ENCODE measurements at regions not wholly inside any gene's neighbourhood (a gene's known extent, or its start where the extent isn't known, plus 50 kb on each side); places are given as distances from the start of the nearest gene placed in this dataset.
"Not testable (repeated sequence)": the region's sequence is repeated elsewhere in the genome, so short reads cannot be mapped to it uniquely, and the experiment has no call there.

DNA sequence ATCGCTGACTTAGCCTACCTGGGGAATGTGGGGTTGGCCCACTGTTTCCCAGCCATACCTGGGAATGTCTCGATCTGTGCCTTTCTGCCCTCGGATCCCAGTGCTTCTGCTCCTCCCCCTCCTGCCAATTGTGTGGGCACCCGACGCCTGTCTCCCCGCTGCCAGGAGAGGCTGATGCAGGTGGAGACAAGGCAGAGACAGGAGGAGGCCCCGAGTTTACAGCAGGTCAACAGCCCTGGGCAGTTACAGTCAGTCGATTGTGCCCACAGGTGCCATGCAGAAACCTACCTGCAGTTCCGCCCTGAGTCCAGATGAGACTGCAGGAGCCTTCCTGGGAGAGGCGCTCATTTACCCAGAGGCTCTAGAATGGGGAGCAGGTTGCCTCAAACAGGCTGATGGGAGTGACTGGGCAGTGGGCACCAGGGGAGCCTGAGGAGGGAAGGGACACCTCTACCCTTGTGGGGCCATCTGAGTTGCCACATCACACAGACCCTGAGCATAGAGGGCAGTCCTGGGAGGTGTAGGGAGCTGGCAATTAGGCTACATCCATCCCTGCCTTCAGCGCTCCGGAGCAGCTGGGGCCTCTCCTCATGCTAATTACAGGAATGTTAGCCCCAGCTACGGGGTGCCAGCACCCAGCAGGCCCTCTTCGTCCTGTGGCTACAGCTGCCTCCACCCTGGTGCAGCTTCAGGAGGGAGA is 300.1 kb downstream of the NDUFA10 start:
- Mint-ChIP-seq H3K4me1 (no peaks in the 10 kb centered on the region), H3K9me3 (no peaks in the 10 kb centered on the region), H3K36me3 (ENCODE audit: insufficient read depth) (peaks cover 7% of the 10 kb centered on the region)

DNA sequence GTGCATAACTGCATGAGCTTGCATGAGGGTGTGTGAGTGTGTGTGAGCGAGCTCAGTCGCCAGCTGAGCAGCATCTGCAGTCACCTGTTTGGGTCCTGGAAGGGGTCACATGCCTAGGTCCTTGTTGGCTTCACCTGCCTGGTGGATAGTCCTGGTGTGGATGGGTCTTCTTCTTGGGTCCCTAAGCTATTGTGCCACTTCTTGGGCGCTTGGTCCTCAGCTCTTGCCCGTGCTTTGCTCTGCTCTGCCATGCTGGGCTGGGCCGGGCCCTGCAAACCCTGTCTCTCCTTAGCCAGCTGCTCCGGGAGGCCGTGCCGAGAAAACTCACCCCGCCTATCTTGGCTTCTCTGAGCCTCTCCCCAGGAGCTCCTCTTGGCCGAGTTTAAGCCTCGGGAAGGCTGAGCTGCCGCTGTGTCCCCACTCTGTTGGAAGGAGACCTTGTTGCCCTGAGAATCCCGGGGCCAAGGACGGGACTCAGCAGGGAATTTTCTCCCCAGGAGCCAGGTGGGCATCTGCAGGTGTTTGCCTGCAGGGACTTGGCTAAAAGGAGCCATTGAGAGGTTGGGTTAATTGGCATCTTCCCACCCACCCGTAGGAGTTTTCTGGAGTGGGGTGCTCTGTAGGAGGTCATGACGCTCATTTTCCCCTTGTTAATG is 300.8 kb downstream of the NDUFA10 start:
- Mint-ChIP-seq H3K36me3 (ENCODE audit: insufficient read depth) (peaks cover 7% of the 10 kb centered on the region), H3K4me1 (no peaks in the 10 kb centered on the region), H3K9me3 (no peaks in the 10 kb centered on the region), H3K4me3 (no peak overlapping the region), H3K27me3 (no peaks in the 10 kb centered on the region), H3K27ac (ENCODE audit: low read depth) (no peak overlapping the region)
- DNase-seq (ENCODE audit: low spot score in 2 of 2) = no peak
- no peak for ATAC-seq (replicated peaks; ENCODE audit: extremely low read depth, poor library complexity, severe bottlenecking)

More for the DNA sequence above, 300.1 kb downstream of the NDUFA10 start:
- no peak overlapping the region for H3K27ac Mint-ChIP-seq (ENCODE audit: low read depth)
- DNase-seq (ENCODE audit: low spot score in 2 of 2) (no peak), ATAC-seq (replicated peaks; ENCODE audit: extremely low read depth, poor library complexity, severe bottlenecking) (no peak)
- H3K27me3 Mint-ChIP-seq = no peaks in the 10 kb centered on the region
- no peak overlapping the region for H3K4me3 Mint-ChIP-seq

DNA sequence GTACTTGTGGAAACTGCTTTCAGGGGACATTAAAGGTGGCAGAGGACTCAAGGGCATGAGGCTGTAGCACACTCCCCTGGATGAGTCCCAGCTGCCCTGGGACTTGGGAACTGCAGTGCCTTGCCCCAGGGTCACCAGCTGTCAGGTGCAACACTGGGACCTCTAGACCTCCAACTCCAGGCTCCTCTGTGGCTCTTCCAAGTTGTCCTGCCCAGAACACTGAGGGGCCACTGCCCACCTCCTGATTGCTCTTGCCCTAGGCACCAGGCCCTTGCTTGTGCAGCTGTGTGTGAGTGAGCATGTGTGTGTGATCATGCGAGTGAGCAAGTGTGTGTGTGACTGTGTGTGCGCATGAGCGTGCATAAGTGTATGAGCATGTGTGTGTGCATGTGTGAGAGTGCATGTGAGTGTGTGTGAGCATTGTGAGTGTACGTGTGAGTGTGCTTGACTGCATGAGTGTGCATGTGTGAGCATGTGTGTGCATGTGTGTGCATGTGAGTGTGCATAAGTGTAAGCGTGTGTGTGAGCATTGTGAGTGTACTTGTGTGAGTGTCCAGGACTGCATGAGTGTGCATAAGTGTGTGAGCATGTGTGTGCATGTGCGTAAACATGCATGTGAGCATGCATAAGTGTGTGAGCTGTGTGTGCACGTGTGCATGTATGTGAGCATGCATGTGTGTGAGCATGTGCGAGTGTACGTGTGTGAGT is 301.5 kb downstream of the NDUFA10 start:
- no peaks in the 10 kb centered on the region for H3K9me3 Mint-ChIP-seq
- peaks cover 7% of the 10 kb centered on the region for H3K36me3 Mint-ChIP-seq (ENCODE audit: insufficient read depth)
- H3K27ac Mint-ChIP-seq (ENCODE audit: low read depth) = no peak overlapping the region
- no peak overlapping the region for H3K4me3 Mint-ChIP-seq
- no peaks in the 10 kb centered on the region for H3K27me3 Mint-ChIP-seq
- no peak for DNase-seq (ENCODE audit: low spot score in 2 of 2)
- H3K4me1 Mint-ChIP-seq = no peaks in the 10 kb centered on the region
- no peak for ATAC-seq (replicated peaks; ENCODE audit: extremely low read depth, poor library complexity, severe bottlenecking)

- no peak overlapping the region for H3K4me3 Mint-ChIP-seq
- H3K4me1 Mint-ChIP-seq = no peaks in the 10 kb centered on the region
- H3K36me3 Mint-ChIP-seq (ENCODE audit: insufficient read depth) = peaks cover 7% of the 10 kb centered on the region
- no peaks in the 10 kb centered on the region for H3K9me3 Mint-ChIP-seq
- no peak for DNase-seq (ENCODE audit: low spot score in 2 of 2)
- no peaks in the 10 kb centered on the region for H3K27me3 Mint-ChIP-seq
- no peak overlapping the region for H3K27ac Mint-ChIP-seq (ENCODE audit: low read depth)
- ATAC-seq (replicated peaks; ENCODE audit: extremely low read depth, poor library complexity, severe bottlenecking) = no peak
Observed at GRCh38 chr2:239722760-239723470, 302.2 kb downstream of the NDUFA10 start.

GRCh38 chr2:239721991-239722759 is 303.0 kb downstream of the NDUFA10 start:
- ATAC-seq (replicated peaks; ENCODE audit: extremely low read depth, poor library complexity, severe bottlenecking) (no peak), DNase-seq (ENCODE audit: low spot score in 2 of 2) (no peak)
- H3K36me3 Mint-ChIP-seq (ENCODE audit: insufficient read depth) = peaks cover 7% of the 10 kb centered on the region
- H3K4me1 Mint-ChIP-seq = no peaks in the 10 kb centered on the region
- no peaks in the 10 kb centered on the region for H3K27me3 Mint-ChIP-seq
- H3K27ac Mint-ChIP-seq (ENCODE audit: low read depth) = no peak overlapping the region
- H3K4me3 Mint-ChIP-seq = no peak overlapping the region
- H3K9me3 Mint-ChIP-seq = no peaks in the 10 kb centered on the region

DNA sequence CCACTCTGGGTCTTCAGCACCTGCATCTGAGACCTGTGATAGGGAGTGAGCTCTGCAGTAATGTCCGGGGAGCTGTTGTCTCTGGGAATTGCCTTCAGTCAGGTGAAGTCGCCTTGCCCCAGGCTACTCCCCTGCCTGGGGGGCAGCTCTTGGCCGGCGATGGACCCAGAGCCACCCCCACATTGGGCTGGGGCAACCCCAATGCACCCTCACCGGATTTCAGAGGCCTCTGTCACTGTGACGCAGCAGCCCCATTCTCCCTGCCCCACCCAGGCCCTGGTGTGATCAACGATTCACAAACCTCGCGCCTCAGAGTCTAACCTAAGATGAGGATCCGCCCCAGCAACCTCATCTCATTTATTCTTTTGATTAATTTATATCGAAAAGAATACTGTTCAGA is 303.6 kb downstream of the NDUFA10 start:
- H3K27ac Mint-ChIP-seq (ENCODE audit: low read depth) = no peak overlapping the region
- no peaks in the 10 kb centered on the region for H3K4me1 Mint-ChIP-seq
- peaks cover 7% of the 10 kb centered on the region for H3K36me3 Mint-ChIP-seq (ENCODE audit: insufficient read depth)
- no peak overlapping the region for H3K4me3 Mint-ChIP-seq
- H3K27me3 Mint-ChIP-seq = no peaks in the 10 kb centered on the region
- DNase-seq (ENCODE audit: low spot score in 2 of 2) (no peak), ATAC-seq (replicated peaks; ENCODE audit: extremely low read depth, poor library complexity, severe bottlenecking) (no peak)
- H3K9me3 Mint-ChIP-seq = no peaks in the 10 kb centered on the region

GRCh38 chr2:239720361-239721360 is 304.5 kb downstream of the NDUFA10 start:
- no peak overlapping the region for H3K27ac Mint-ChIP-seq (ENCODE audit: low read depth)
- DNase-seq (ENCODE audit: low spot score in 2 of 2) = no peak
- H3K4me3 Mint-ChIP-seq = no peak overlapping the region
- no peaks in the 10 kb centered on the region for H3K27me3 Mint-ChIP-seq
- no peak for ATAC-seq (replicated peaks; ENCODE audit: extremely low read depth, poor library complexity, severe bottlenecking)
- H3K4me1 Mint-ChIP-seq = no peaks in the 10 kb centered on the region
- peaks cover 7% of the 10 kb centered on the region for H3K36me3 Mint-ChIP-seq (ENCODE audit: insufficient read depth)
- no peaks in the 10 kb centered on the region for H3K9me3 Mint-ChIP-seq

DNA sequence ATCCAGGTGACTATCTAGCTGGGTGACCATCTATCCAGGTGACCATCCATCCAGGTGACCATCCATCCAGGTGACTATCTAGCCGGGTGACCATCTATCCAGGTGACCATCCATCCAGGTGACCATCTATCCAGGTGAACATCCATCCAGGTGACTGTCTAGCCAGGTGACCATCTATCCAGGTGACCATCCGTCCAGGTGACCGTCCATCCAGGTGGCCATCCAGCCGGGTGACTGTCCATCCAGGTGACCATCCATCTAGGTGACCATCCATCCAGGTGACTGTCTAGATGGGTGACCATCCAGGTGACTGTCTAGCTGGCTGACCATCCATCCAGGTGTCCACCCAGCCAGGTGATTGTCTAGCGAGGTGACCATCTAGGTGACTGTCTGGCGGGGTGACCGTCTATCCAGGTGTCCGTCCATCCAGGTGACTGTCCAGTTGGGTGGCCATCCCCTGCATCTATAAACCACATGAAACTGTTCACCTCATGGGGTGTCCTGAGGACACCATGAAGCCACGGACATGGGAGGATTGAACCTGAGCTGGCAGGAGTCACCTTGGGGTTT is 305.3 kb downstream of the NDUFA10 start:
- H3K27ac Mint-ChIP-seq (ENCODE audit: low read depth) = no peak overlapping the region
- H3K27me3 Mint-ChIP-seq = no peaks in the 10 kb centered on the region
- H3K4me1 Mint-ChIP-seq = no peaks in the 10 kb centered on the region
- no peak overlapping the region for H3K4me3 Mint-ChIP-seq
- DNase-seq (ENCODE audit: low spot score in 2 of 2) (no peak), ATAC-seq (replicated peaks; ENCODE audit: extremely low read depth, poor library complexity, severe bottlenecking) (no peak)
- H3K36me3 Mint-ChIP-seq (ENCODE audit: insufficient read depth) = peaks cover 5% of the 10 kb centered on the region
- no peaks in the 10 kb centered on the region for H3K9me3 Mint-ChIP-seq

DNA sequence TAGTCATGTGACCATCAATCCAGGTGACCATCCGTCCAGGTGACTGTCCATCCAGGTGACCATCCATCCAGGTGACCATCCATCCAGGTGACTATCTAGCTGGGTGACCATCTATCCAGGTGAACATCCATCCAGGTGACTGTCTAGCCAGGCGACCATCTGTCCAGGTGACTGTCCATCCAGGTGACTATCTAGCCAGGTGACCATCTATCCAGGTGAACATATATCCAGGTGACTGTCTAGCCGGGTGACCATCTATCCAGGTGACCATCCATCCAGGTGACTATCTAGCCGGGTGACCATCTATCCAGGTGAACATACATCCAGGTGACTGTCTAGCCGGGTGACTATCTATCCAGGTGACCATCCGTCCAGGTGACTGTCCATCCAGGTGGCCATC is 306.2 kb downstream of the NDUFA10 start:
- H3K27me3 Mint-ChIP-seq; H3K36me3 Mint-ChIP-seq (ENCODE audit: insufficient read depth); H3K9me3 Mint-ChIP-seq; H3K4me3 Mint-ChIP-seq; DNase-seq (ENCODE audit: low spot score in 2 of 2); ATAC-seq (replicated peaks; ENCODE audit: extremely low read depth, poor library complexity, severe bottlenecking); H3K27ac Mint-ChIP-seq (ENCODE audit: low read depth); H3K4me1 Mint-ChIP-seq: not testable (repeated sequence)

- no peaks in the 10 kb centered on the region for H3K9me3 Mint-ChIP-seq
- no peak overlapping the region for H3K27ac Mint-ChIP-seq (ENCODE audit: low read depth)
- no peak overlapping the region for H3K4me3 Mint-ChIP-seq
- H3K36me3 Mint-ChIP-seq (ENCODE audit: insufficient read depth) = peaks cover 2% of the 10 kb centered on the region
- no peaks in the 10 kb centered on the region for H3K27me3 Mint-ChIP-seq
- no peaks in the 10 kb centered on the region for H3K4me1 Mint-ChIP-seq
- ATAC-seq (replicated peaks; ENCODE audit: extremely low read depth, poor library complexity, severe bottlenecking) (no peak), DNase-seq (ENCODE audit: low spot score in 2 of 2) (no peak)
Observed at GRCh38 chr2:239717706-239718105, 307.4 kb downstream of the NDUFA10 start.

GRCh38 chr2:239717319-239717675 is 307.8 kb downstream of the NDUFA10 start:
- H3K27ac Mint-ChIP-seq (ENCODE audit: low read depth) = no peak overlapping the region
- H3K36me3 Mint-ChIP-seq (ENCODE audit: insufficient read depth) = peaks cover 2% of the 10 kb centered on the region
- no peak overlapping the region for H3K4me3 Mint-ChIP-seq
- ATAC-seq (replicated peaks; ENCODE audit: extremely low read depth, poor library complexity, severe bottlenecking) (no peak), DNase-seq (ENCODE audit: low spot score in 2 of 2) (no peak)
- H3K4me1 Mint-ChIP-seq = no peaks in the 10 kb centered on the region
- H3K27me3 Mint-ChIP-seq = no peaks in the 10 kb centered on the region
- H3K9me3 Mint-ChIP-seq = no peaks in the 10 kb centered on the region

All from central memory CD8-positive, alpha-beta T cell (primary cell).